ENCODE measurements at regions not wholly inside any gene's neighbourhood (a gene's known extent, or its start where the extent isn't known, plus 50 kb on each side); places are given as distances from the start of the nearest gene placed in this dataset.

DNA sequence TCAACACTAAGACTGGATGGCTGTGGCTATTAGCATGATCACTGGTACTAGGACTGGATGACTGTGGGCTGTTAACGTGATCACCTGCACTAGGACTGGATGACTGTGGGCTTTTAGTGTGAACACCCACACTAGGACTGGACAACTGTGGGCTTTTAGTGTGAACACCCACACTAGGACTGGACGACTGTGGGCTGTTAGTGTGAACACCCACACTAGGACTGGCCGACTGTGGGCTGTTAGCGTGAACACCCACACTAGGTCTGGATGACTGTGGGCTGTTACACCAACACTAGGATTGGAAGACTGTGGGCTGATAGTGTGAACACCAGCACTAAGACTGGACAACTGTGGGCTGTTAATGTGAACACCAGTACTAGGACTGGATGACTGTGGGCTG lies 329.2 kb downstream of the OSTF1 start:
- H3K4me1 ChIP-seq (ENCODE audit: insufficient read depth, low read length), result peaks cover 4% of the 10 kb centered on the region; the same call in 1 of the 2 replicates
- H3K9ac ChIP-seq (ENCODE audit: low read depth, low read length), result no peak overlapping the region
- H3K27ac ChIP-seq (ENCODE audit: low read length), result no peak overlapping the region

DNA sequence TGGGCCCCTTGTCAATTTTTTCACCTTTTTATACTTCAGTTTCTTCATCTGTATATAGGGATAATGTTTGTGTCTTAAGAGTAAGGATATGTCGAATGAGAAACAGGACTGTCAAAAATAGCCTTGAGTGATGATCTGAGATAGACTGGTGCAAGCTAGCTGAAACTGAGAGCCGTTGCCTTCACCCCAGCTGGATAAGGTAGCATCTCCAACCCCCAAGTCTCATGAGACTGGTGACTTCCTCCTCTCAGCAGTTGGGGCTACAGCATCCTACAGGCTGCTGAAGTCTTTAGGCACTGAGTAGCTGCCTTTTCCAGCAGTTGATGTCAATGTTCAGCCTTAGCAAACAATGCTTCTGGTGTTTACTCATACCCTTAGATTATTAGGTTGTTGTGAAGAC lies 330.2 kb downstream of the OSTF1 start:
- peaks cover 4% of the 10 kb centered on the region; the same call in 1 of the 2 replicates for H3K4me1 ChIP-seq (ENCODE audit: insufficient read depth, low read length)
- H3K36me3 ChIP-seq (ENCODE audit: insufficient read depth, low read depth, low read length), result no peaks in the 10 kb centered on the region
- H3K27me3 ChIP-seq (ENCODE audit: insufficient read depth, low read length), result no peaks in the 10 kb centered on the region
- no peaks in the 10 kb centered on the region for H3K9me3 ChIP-seq (ENCODE audit: insufficient read depth, low read depth, low read length)
- H3K27ac ChIP-seq (ENCODE audit: low read length), result no peak overlapping the region
- no peak overlapping the region for H3K9ac ChIP-seq (ENCODE audit: low read depth, low read length)
- no peak overlapping the region for H3K4me3 ChIP-seq (ENCODE audit: low read length)

More for the DNA sequence above, 329.2 kb downstream of the OSTF1 start:
- H3K9me3 ChIP-seq (ENCODE audit: insufficient read depth, low read depth, low read length), result no peaks in the 10 kb centered on the region
- no peak overlapping the region for H3K4me3 ChIP-seq (ENCODE audit: low read length)
- no peaks in the 10 kb centered on the region for H3K27me3 ChIP-seq (ENCODE audit: insufficient read depth, low read length)
- H3K36me3 ChIP-seq (ENCODE audit: insufficient read depth, low read depth, low read length), result no peaks in the 10 kb centered on the region

DNA sequence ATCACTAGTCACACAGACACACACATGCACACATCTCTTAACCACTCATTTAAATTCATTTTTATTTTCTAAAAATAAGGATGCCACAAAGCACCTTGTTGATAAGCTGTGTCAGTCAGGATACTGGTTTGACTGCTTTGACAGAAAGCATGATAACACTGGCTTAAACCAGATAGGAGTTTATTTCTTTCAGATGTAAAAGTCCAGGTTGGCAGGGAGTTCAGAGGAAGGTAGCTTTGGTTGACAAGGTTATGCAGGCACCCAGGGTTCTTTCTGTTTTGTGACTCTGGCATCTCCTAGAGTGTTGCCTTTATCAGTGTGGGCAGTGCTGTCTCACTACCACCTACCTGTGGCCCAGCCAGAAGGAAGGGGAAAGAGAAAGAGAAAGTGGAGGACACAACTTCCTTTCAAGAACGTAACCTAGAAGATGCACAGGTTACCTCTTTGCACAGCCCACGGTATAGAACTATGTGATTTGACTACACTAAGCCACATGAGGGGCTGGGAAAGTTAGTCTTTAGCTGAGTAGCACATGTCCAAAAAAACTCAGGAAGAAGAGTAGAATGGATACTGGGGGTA lies 334.7 kb downstream of the OSTF1 start:
- Histone ChIP-seq H3K4me1 (ENCODE audit: insufficient read depth, low read length) (no peaks in the 10 kb centered on the region), H3K9me3 (ENCODE audit: insufficient read depth, low read depth, low read length) (no peaks in the 10 kb centered on the region), H3K27ac (ENCODE audit: low read length) (no peak overlapping the region), H3K36me3 (ENCODE audit: insufficient read depth, low read depth, low read length) (no peaks in the 10 kb centered on the region), H3K27me3 (ENCODE audit: insufficient read depth, low read length) (no peaks in the 10 kb centered on the region), H3K4me3 (ENCODE audit: low read length) (no peak overlapping the region), H3K9ac (ENCODE audit: low read depth, low read length) (no peak overlapping the region)

DNA sequence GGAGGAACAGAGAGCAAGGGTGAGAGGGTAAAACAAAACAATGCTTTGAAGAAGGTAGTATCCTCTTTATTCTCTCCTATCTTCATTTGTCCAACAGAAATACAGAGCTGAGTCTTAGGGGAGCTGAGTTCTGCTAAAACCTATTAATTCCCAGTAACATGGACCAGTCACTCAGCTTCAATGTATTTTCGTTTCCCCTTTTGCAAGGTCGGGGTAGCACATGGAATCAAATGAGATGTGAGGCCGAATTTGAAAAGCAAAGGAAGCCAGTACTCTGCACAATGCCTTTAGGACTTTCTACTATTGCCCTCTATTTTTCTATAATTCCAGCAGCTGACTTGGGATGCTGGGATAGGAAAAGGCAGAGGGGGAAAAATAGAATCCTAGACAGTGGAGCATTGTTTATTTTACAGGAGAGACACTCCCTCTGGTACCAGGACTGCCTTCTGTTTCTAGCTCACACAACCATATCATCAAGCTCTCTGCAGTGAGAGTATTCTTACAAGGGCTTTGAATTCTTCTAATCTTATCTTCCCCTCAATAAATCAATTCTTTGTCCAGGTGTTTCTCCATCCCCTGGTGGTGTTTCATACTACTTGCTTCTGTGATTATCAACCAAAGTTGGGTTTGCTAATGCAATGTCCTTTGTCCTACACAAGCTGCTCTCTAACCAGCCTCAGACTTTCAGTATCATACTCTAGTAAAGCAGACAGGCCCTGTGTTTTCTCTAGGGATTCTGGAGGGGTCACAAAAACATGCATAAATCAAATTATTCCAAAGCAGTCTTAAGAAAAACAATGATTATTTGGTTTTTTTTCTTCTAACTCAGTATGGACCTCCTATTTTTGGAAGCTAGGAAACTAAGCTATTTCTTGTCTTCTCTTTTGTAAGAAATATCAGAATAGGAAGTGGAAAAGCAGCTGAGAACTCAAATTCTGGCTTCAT lies 341.5 kb downstream of the OSTF1 start:
- no peak overlapping the region for H3K27ac ChIP-seq (ENCODE audit: low read length)
- H3K36me3 ChIP-seq (ENCODE audit: insufficient read depth, low read depth, low read length), result no peaks in the 10 kb centered on the region
- no peaks in the 10 kb centered on the region for H3K9me3 ChIP-seq (ENCODE audit: insufficient read depth, low read depth, low read length)
- no peak overlapping the region for H3K9ac ChIP-seq (ENCODE audit: low read depth, low read length)
- no peaks in the 10 kb centered on the region for H3K4me1 ChIP-seq (ENCODE audit: insufficient read depth, low read length)
- no peaks in the 10 kb centered on the region for H3K27me3 ChIP-seq (ENCODE audit: insufficient read depth, low read length)
- H3K4me3 ChIP-seq (ENCODE audit: low read length), result no peak overlapping the region

DNA sequence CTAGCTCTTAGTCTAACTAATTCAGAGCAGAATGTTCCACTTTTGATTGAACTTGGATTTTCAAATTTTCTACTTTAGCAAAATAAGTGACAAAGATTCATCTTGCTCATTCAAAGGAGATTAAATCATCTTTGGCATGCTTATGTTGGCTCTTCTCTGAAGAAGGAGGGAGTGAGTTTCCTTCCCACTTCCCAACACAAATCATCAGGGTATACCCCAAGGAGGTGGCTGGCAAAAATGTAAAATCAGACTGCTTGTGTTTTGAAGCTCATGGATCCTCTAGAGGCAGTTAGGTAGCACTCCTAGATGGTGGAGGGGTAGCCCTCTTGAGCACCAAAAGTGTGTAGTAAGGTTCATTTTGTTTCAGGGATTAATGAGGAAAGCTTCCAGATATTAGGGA lies 343.1 kb downstream of the OSTF1 start:
- H3K9me3 ChIP-seq (ENCODE audit: insufficient read depth, low read depth, low read length), result no peaks in the 10 kb centered on the region
- H3K9ac ChIP-seq (ENCODE audit: low read depth, low read length), result no peak overlapping the region
- no peak overlapping the region for H3K4me3 ChIP-seq (ENCODE audit: low read length)
- H3K4me1 ChIP-seq (ENCODE audit: insufficient read depth, low read length), result no peaks in the 10 kb centered on the region
- no peaks in the 10 kb centered on the region for H3K27me3 ChIP-seq (ENCODE audit: insufficient read depth, low read length)
- no peaks in the 10 kb centered on the region for H3K36me3 ChIP-seq (ENCODE audit: insufficient read depth, low read depth, low read length)
- H3K27ac ChIP-seq (ENCODE audit: low read length), result no peak overlapping the region

DNA sequence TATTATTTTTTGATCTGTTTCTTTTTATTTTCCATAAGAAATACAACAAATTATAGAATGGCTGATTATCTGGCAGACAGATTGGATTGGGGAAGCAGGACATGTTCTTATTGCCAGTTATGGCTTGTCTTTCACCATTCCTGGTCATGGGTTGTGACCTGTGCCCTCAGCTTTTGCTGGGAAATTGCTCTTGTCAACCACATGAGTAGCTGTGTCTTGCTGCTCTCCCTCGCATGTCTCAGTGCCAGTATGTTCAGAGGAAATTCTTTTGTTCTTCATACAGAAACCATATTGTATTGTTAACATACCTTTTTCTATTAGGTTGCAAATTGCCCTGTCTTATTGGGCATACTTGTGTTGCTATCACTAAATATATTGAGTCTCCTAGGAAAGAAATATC lies 344.1 kb downstream of the OSTF1 start:
- Histone ChIP-seq H3K9me3 (ENCODE audit: insufficient read depth, low read depth, low read length) (no peaks in the 10 kb centered on the region), H3K27me3 (ENCODE audit: insufficient read depth, low read length) (no peaks in the 10 kb centered on the region), H3K4me1 (ENCODE audit: insufficient read depth, low read length) (no peaks in the 10 kb centered on the region), H3K36me3 (ENCODE audit: insufficient read depth, low read depth, low read length) (no peaks in the 10 kb centered on the region), H3K9ac (ENCODE audit: low read depth, low read length) (no peak overlapping the region), H3K27ac (ENCODE audit: low read length) (no peak overlapping the region), H3K4me3 (ENCODE audit: low read length) (no peak overlapping the region)

DNA sequence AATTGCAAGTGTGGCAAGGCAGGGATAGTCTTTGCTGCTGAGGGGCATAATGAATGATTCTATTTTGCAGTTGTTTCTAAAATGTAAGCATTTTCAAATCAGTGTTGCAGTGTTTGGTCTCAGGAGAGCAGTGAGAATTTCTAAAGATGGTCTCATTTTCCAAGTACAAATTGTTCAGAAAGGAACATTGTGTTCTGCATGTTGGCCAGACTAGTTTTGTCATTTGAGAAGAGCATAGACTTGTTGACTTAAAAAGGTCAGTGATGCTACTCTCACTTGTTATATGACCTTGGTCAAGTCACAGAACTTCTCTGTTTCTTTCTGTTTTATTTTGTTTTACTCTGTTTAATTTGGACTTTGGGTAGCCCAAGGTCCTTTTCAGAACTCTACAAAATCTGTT lies 344.6 kb downstream of the OSTF1 start:
- Histone ChIP-seq H3K4me3 (ENCODE audit: low read length) (no peak overlapping the region), H3K4me1 (ENCODE audit: insufficient read depth, low read length) (no peaks in the 10 kb centered on the region), H3K9me3 (ENCODE audit: insufficient read depth, low read depth, low read length) (no peaks in the 10 kb centered on the region), H3K27ac (ENCODE audit: low read length) (no peak overlapping the region), H3K27me3 (ENCODE audit: insufficient read depth, low read length) (no peaks in the 10 kb centered on the region), H3K36me3 (ENCODE audit: insufficient read depth, low read depth, low read length) (no peaks in the 10 kb centered on the region), H3K9ac (ENCODE audit: low read depth, low read length) (no peak overlapping the region)

DNA sequence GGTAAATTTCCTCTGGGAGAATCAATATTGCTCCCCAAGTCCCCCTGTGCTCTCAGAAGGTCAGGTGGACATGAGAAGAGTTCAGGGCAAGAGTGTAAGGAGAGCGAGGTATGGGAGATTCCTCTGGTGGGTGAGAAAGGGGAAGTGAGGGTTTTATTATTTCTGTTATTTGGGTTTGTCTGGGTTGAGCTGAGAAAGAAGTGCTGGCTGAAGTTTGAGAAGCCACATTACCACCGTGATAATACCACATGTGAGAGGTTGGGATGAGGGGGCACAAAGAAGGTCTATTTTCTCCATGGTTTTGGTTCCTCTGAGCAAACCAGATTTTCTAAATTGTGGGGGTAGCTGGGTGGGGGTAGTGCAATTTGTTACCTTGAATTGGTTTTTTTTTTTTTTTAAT lies 350.4 kb downstream of the OSTF1 start:
- Histone ChIP-seq H3K4me1 (ENCODE audit: insufficient read depth, low read length) (no peaks in the 10 kb centered on the region), H3K4me3 (ENCODE audit: low read length) (no peak overlapping the region), H3K27me3 (ENCODE audit: insufficient read depth, low read length) (no peaks in the 10 kb centered on the region), H3K9me3 (ENCODE audit: insufficient read depth, low read depth, low read length) (no peaks in the 10 kb centered on the region), H3K27ac (ENCODE audit: low read length) (no peak overlapping the region), H3K36me3 (ENCODE audit: insufficient read depth, low read depth, low read length) (no peaks in the 10 kb centered on the region), H3K9ac (ENCODE audit: low read depth, low read length) (no peak overlapping the region)

DNA sequence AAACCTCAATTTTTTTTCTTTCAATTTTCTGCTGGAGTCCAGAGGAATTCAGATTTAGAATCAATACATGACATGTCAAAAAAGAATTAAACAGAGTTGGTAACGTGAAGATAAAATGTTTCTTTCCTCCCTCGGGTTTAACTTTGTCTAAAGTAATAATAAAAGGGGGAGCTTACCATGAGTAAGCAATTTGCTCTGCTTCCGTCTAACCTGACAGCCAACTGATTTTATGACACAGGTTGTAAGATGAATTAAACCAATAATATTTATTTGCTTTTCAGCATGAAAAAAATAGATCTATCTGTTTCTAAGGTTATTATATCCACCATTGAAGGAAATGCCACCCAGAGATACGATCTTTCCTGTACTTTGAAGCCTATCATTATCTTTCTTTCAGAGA lies 352.6 kb downstream of the OSTF1 start:
- H3K4me3 ChIP-seq (ENCODE audit: low read length), result no peak overlapping the region
- H3K9me3 ChIP-seq (ENCODE audit: insufficient read depth, low read depth, low read length), result no peaks in the 10 kb centered on the region
- no peaks in the 10 kb centered on the region for H3K36me3 ChIP-seq (ENCODE audit: insufficient read depth, low read depth, low read length)
- H3K27me3 ChIP-seq (ENCODE audit: insufficient read depth, low read length), result no peaks in the 10 kb centered on the region
- H3K9ac ChIP-seq (ENCODE audit: low read depth, low read length), result no peak overlapping the region
- no peak overlapping the region for H3K27ac ChIP-seq (ENCODE audit: low read length)
- no peaks in the 10 kb centered on the region for H3K4me1 ChIP-seq (ENCODE audit: insufficient read depth, low read length)

DNA sequence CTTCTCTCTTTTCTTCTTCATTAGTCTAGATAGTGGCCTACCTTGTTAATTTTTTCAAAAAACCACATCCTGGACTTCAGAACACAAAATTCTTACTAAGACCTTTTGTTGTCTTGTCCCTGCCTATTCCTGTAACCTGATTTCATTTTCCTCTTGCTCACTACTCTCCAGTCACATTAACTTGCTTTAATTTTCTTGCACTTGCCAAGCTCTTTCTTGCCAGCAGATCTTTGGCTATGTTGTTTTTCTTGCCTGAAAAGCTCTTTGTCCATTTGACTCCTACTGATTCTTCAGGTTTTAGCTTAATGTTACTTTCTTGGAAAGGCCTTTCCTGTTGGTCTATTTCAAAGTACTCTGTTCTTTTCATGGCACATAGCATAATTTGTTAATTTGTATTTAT lies 356.8 kb downstream of the OSTF1 start:
- Histone ChIP-seq H3K36me3 (ENCODE audit: insufficient read depth, low read depth, low read length) (no peaks in the 10 kb centered on the region), H3K9ac (ENCODE audit: low read depth, low read length) (no peak overlapping the region), H3K27me3 (ENCODE audit: insufficient read depth, low read length) (no peaks in the 10 kb centered on the region), H3K4me3 (ENCODE audit: low read length) (no peak overlapping the region), H3K27ac (ENCODE audit: low read length) (no peak overlapping the region), H3K9me3 (ENCODE audit: insufficient read depth, low read depth, low read length) (no peaks in the 10 kb centered on the region), H3K4me1 (ENCODE audit: insufficient read depth, low read length) (no peaks in the 10 kb centered on the region; the same call in 1 of the 2 replicates)

DNA sequence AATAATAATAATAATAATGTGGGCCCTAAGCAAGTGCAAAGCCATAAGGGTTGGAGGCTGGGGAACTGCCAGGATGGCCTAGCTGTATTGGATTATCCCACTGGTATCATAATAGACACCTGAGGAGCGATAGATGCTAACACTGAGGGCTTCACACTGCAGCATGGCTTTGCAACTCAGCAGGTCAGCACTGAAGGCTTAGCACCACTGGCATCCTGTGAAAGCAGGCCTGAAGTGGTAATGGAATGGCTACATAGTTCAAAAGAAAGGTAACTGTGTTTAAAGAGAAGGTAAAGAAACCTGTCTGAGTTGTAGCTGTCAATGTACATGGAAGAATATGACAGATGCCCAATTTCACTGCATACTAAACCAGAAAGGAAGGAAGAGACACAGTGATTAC lies 359.0 kb downstream of the OSTF1 start:
- no peaks in the 10 kb centered on the region; the same call in 1 of the 2 replicates for H3K4me1 ChIP-seq (ENCODE audit: insufficient read depth, low read length)
- no peaks in the 10 kb centered on the region for H3K9me3 ChIP-seq (ENCODE audit: insufficient read depth, low read depth, low read length)
- H3K4me3 ChIP-seq (ENCODE audit: low read length), result no peak overlapping the region
- H3K9ac ChIP-seq (ENCODE audit: low read depth, low read length), result no peak overlapping the region
- no peaks in the 10 kb centered on the region for H3K36me3 ChIP-seq (ENCODE audit: insufficient read depth, low read depth, low read length)
- no peak overlapping the region for H3K27ac ChIP-seq (ENCODE audit: low read length)
- no peaks in the 10 kb centered on the region for H3K27me3 ChIP-seq (ENCODE audit: insufficient read depth, low read length)

DNA sequence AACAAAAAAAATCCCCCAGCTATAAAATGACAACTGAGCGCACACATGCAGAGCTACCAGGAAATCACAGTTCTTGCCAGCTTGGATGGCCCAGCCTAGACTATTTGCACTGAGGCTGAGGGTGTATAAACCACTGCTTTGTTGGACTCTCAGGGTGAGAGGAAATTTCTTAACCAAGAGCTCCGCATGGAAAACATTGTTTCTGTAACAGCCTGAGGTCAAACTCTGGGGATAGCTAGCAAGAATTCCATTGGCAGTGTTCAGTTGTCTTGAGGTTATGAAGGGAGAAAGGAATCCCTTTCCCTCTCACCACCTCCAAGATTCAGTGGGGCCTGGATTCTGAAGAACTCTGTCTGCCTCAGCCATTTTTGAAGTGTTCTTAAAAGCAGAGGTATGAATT lies 360.0 kb downstream of the OSTF1 start:
- Histone ChIP-seq H3K4me1 (ENCODE audit: insufficient read depth, low read length) (no peaks in the 10 kb centered on the region; the same call in 1 of the 2 replicates), H3K27me3 (ENCODE audit: insufficient read depth, low read length) (no peaks in the 10 kb centered on the region), H3K27ac (ENCODE audit: low read length) (no peak overlapping the region), H3K9me3 (ENCODE audit: insufficient read depth, low read depth, low read length) (no peaks in the 10 kb centered on the region), H3K36me3 (ENCODE audit: insufficient read depth, low read depth, low read length) (no peaks in the 10 kb centered on the region), H3K9ac (ENCODE audit: low read depth, low read length) (no peak overlapping the region), H3K4me3 (ENCODE audit: low read length) (no peak overlapping the region)
